ENCODE measurements at regions not wholly inside any gene's neighbourhood (a gene's known extent, or its start where the extent isn't known, plus 50 kb on each side); places are given as distances from the start of the nearest gene placed in this dataset.

DNA sequence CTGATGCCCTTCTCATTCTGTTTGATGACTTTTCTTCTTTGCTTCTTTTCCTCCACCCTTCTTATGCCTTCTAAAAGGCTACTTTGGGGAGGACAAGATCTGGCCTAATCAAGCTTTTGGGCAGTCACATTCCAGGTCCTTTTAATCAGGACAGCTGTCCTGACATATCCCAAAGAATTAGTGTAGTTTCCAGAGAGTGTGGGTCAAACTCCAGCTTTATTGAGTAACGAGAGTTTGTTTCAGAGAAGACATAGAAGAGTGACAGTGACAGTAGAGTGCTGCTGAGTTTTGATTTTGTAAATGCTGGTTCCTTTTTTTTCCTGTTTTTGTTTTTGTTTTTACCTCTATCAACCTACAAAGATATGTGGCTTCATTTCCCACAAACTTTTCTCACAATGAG, 158.4 kb upstream of the SESN3 start:
- TF ChIP-seq, protein P1, sequence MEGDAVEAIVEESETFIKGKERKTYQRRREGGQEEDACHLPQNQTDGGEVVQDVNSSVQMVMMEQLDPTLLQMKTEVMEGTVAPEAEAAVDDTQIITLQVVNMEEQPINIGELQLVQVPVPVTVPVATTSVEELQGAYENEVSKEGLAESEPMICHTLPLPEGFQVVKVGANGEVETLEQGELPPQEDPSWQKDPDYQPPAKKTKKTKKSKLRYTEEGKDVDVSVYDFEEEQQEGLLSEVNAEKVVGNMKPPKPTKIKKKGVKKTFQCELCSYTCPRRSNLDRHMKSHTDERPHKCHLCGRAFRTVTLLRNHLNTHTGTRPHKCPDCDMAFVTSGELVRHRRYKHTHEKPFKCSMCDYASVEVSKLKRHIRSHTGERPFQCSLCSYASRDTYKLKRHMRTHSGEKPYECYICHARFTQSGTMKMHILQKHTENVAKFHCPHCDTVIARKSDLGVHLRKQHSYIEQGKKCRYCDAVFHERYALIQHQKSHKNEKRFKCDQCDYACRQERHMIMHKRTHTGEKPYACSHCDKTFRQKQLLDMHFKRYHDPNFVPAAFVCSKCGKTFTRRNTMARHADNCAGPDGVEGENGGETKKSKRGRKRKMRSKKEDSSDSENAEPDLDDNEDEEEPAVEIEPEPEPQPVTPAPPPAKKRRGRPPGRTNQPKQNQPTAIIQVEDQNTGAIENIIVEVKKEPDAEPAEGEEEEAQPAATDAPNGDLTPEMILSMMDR (IDR thresholded peaks at IDR 0.05), result no peak
- TF ChIP-seq EZH2phosphoT487 (IDR thresholded peaks at IDR 0.05), result no peak
